ENCODE measurements at regions not wholly inside any gene's neighbourhood (a gene's known extent, or its start where the extent isn't known, plus 50 kb on each side); places are given as distances from the start of the nearest gene placed in this dataset.

- peaks cover 7 to 19% (median 11%) of the 10 kb centered on the region in 3 donors for H3K4me1 ChIP-seq (ENCODE audit: control insufficient read depth in 2 of 3, insufficient read depth in 2 of 3, low read depth in 1 of 3, low read length in 3 of 3)
- no peak for FAIRE-seq
- no peak for DNase-seq
- no peak overlapping the region for H3K4me3 ChIP-seq (ENCODE audit: low read length in 3 of 3)
- intact Hi-C loops (cut with DNase I): no loop called here
- no peaks in the 10 kb centered on the region for H3K27me3 ChIP-seq (ENCODE audit: control insufficient read depth, insufficient read depth, low read length)
- no peak overlapping the region for H3K27ac ChIP-seq (ENCODE audit: low read depth in 2 of 2, low read length in 2 of 2)
- TF ChIP-seq CTCF (IDR thresholded peaks at IDR 0.05; ENCODE audit: borderline replicate concordance, extremely low read depth, insufficient read depth): no peak
- no peaks in the 10 kb centered on the region for H3K36me3 ChIP-seq (ENCODE audit: control insufficient read depth in 2 of 3, insufficient read depth in 3 of 3, low read length in 3 of 3)
- H3K9ac ChIP-seq (ENCODE audit: low read length in 3 of 3): no peak overlapping the region
- H3K9me3 ChIP-seq (ENCODE audit: control insufficient read depth in 2 of 3, insufficient read depth in 1 of 3, low read length in 3 of 3): no peaks in the 10 kb centered on the region
Measured at GRCh38 chr20:53749499-53749898, 155.9 kb upstream of the ZNF217 start.

GRCh38 chr20:53748821-53749421, 155.3 kb upstream of the ZNF217 start:
- no peak for DNase-seq
- no peak for TF ChIP-seq CTCF (IDR thresholded peaks at IDR 0.05; ENCODE audit: borderline replicate concordance, extremely low read depth, insufficient read depth)
- intact Hi-C loops (cut with DNase I): no loop called here
- Histone ChIP-seq H3K9me3 (ENCODE audit: control insufficient read depth in 2 of 3, insufficient read depth in 1 of 3, low read length in 3 of 3) (no peaks in the 10 kb centered on the region), H3K27ac (ENCODE audit: low read depth in 2 of 2, low read length in 2 of 2) (no peak overlapping the region), H3K4me3 (ENCODE audit: low read length in 3 of 3) (no peak overlapping the region), H3K4me1 (ENCODE audit: control insufficient read depth in 2 of 3, insufficient read depth in 2 of 3, low read depth in 1 of 3, low read length in 3 of 3) (peaks cover 7 to 19% (median 8%) of the 10 kb centered on the region in 3 donors), H3K9ac (ENCODE audit: low read length in 3 of 3) (no peak overlapping the region), H3K36me3 (ENCODE audit: control insufficient read depth in 2 of 3, insufficient read depth in 3 of 3, low read length in 3 of 3) (no peaks in the 10 kb centered on the region), H3K27me3 (ENCODE audit: control insufficient read depth, insufficient read depth, low read length) (no peaks in the 10 kb centered on the region)
- FAIRE-seq: no peak

GRCh38 chr20:53748176-53748575, 154.5 kb upstream of the ZNF217 start:
- intact Hi-C loops (cut with DNase I): no loop called here
- Histone ChIP-seq H3K4me3 (ENCODE audit: low read length in 3 of 3) (no peak overlapping the region), H3K9ac (ENCODE audit: low read length in 3 of 3) (no peak overlapping the region), H3K36me3 (ENCODE audit: control insufficient read depth in 2 of 3, insufficient read depth in 3 of 3, low read length in 3 of 3) (no peaks in the 10 kb centered on the region), H3K27ac (ENCODE audit: low read depth in 2 of 2, low read length in 2 of 2) (no peak overlapping the region), H3K9me3 (ENCODE audit: control insufficient read depth in 2 of 3, insufficient read depth in 1 of 3, low read length in 3 of 3) (no peaks in the 10 kb centered on the region), H3K27me3 (ENCODE audit: control insufficient read depth, insufficient read depth, low read length) (no peaks in the 10 kb centered on the region), H3K4me1 (ENCODE audit: control insufficient read depth in 2 of 3, insufficient read depth in 2 of 3, low read depth in 1 of 3, low read length in 3 of 3) (peaks cover 7 to 19% (median 8%) of the 10 kb centered on the region in 3 donors)
- no peak for TF ChIP-seq CTCF (IDR thresholded peaks at IDR 0.05; ENCODE audit: borderline replicate concordance, extremely low read depth, insufficient read depth)
- FAIRE-seq: no peak
- peak in 3 of 5 donors; percentile 52 to 86 (median 83) for DNase-seq

All from kidney (tissue), 13 donors.